ENCODE measurements at regions not wholly inside any gene's neighbourhood (a gene's known extent, or its start where the extent isn't known, plus 50 kb on each side); places are given as distances from the start of the nearest gene placed in this dataset.
A peak's percentile ranks its signal among the peaks of the same experiment; 100 is the strongest.

GRCh38 chr2:207473049-207473930 is 56.5 kb upstream of the CREB1 start:
- Histone ChIP-seq H3K36me3 (ENCODE audit: low read depth, missing control alignments) (no peaks in the 10 kb centered on the region), H3K27me3 (no peaks in the 10 kb centered on the region), H3K4me1 (peaks cover 9% of the 10 kb centered on the region), H3K9me3 (no peaks in the 10 kb centered on the region), H3K4me3 (no peak overlapping the region), H3K27ac (no peak overlapping the region)
- intact Hi-C loops (cut with DNase I; ENCODE audit: low total_unique reads) = loop anchor here (5.0 to 10.0 kb wide), 3 partner anchors 491 to 778 kb away; no protein-coding TSS in a partner anchor
- WGBS, 2 donors = 34 to 38% methylated on average over 9 of the region's 9 CpGs
- no peak for TF ChIP-seq POLR2A (IDR thresholded peaks at IDR 0.05)
- TF ChIP-seq, protein P1, sequence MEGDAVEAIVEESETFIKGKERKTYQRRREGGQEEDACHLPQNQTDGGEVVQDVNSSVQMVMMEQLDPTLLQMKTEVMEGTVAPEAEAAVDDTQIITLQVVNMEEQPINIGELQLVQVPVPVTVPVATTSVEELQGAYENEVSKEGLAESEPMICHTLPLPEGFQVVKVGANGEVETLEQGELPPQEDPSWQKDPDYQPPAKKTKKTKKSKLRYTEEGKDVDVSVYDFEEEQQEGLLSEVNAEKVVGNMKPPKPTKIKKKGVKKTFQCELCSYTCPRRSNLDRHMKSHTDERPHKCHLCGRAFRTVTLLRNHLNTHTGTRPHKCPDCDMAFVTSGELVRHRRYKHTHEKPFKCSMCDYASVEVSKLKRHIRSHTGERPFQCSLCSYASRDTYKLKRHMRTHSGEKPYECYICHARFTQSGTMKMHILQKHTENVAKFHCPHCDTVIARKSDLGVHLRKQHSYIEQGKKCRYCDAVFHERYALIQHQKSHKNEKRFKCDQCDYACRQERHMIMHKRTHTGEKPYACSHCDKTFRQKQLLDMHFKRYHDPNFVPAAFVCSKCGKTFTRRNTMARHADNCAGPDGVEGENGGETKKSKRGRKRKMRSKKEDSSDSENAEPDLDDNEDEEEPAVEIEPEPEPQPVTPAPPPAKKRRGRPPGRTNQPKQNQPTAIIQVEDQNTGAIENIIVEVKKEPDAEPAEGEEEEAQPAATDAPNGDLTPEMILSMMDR (IDR thresholded peaks at IDR 0.05) = peak; percentile 38 to 59 (median 50)
- peak; percentile 71 for DNase-seq

DNA sequence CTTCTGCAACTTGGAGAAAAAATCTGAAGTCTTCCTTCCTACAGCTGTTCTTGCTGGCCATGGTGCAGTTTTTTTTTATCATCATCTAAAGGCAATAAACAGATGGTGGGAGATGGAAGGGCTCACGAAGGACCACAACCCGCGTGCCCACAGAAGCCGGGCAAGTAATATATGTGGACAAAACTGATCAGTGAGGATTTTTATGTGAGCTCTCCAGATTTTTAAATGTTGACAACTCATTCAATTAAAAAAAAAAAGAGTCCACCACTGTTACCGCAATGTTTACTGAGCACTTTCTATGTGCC is 55.9 kb upstream of the CREB1 start:
- intact Hi-C loops (cut with DNase I; ENCODE audit: low total_unique reads) = loop anchor here (5.0 to 10.0 kb wide), 3 partner anchors 492 to 779 kb away; no protein-coding TSS in a partner anchor
- H3K4me3 ChIP-seq = no peak overlapping the region
- H3K36me3 ChIP-seq (ENCODE audit: low read depth, missing control alignments) = no peaks in the 10 kb centered on the region
- H3K4me1 ChIP-seq = peaks cover 9% of the 10 kb centered on the region
- H3K27ac ChIP-seq = no peak overlapping the region
- H3K27me3 ChIP-seq = no peaks in the 10 kb centered on the region
- DNase-seq = no peak
- TF ChIP-seq, protein P1 (IDR thresholded peaks at IDR 0.05) = no peak
- TF ChIP-seq POLR2A (IDR thresholded peaks at IDR 0.05) = no peak
- no peaks in the 10 kb centered on the region for H3K9me3 ChIP-seq
- WGBS, 2 donors = 42 to 63% methylated on average over 5 of the region's 5 CpGs

DNA sequence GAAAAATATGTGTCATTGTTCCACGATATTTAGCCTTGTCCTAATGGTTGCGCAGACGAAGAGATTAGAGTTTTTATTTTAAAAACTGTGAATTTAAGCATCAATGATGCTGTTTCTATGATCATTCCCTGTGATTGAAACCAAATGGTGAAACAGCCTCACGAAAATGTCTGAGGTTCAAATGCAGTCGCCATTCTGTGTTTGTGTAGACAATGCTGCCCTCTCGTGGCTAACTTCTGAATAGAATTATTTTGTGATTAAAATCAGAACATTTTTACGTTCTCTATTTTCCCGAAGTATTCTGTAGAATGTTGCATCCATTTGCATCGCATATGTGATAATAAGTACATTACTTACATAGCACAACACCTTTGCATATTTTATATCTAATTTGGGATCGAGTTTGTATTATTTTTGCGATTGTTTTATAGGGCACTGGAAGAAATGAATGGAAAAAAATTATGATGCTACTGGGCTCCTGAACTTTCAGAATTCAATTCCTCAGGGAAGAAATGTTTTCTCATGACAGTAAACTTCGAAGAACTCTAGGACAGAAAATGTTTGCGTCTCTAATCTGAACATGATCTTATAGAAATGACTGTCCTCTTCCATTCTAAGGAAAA is 54.8 kb upstream of the CREB1 start:
- Histone ChIP-seq H3K36me3 (ENCODE audit: low read depth, missing control alignments) (no peaks in the 10 kb centered on the region), H3K27ac (no peak overlapping the region), H3K4me3 (peak overlapping the region in 1 of 2 donors; percentile 9), H3K4me1 (peaks cover 9% of the 10 kb centered on the region), H3K27me3 (no peaks in the 10 kb centered on the region), H3K9me3 (no peaks in the 10 kb centered on the region)
- 12 to 13% methylated on average over 13 of the region's 13 CpGs for WGBS, 2 donors
- TF ChIP-seq, protein P1 (IDR thresholded peaks at IDR 0.05) = peak; percentile 88 to 95 (median 93)
- TF ChIP-seq POLR2A (IDR thresholded peaks at IDR 0.05) = no peak
- peak; percentile 57 for DNase-seq
- intact Hi-C loops (cut with DNase I; ENCODE audit: low total_unique reads) = loop anchor here (5.0 to 10.0 kb wide), 3 partner anchors 493 to 780 kb away; no protein-coding TSS in a partner anchor

- no peak for DNase-seq
- H3K4me1 ChIP-seq = peaks cover 9% of the 10 kb centered on the region
- H3K27ac ChIP-seq = no peak overlapping the region
- no peaks in the 10 kb centered on the region for H3K36me3 ChIP-seq (ENCODE audit: low read depth, missing control alignments)
- TF ChIP-seq, protein P1 (IDR thresholded peaks at IDR 0.05) = no peak
- TF ChIP-seq POLR2A (IDR thresholded peaks at IDR 0.05) = no peak
- no peaks in the 10 kb centered on the region for H3K27me3 ChIP-seq
- 78 to 87% methylated on average over 3 of the region's 3 CpGs for WGBS, 2 donors
- no peaks in the 10 kb centered on the region for H3K9me3 ChIP-seq
- intact Hi-C loops (cut with DNase I; ENCODE audit: low total_unique reads) = loop anchor here (10.0 kb wide), 2 partner anchors 681 to 781 kb away; no protein-coding TSS in a partner anchor
- H3K4me3 ChIP-seq = no peak overlapping the region
Measured at GRCh38 chr2:207475546-207475945, 54.2 kb upstream of the CREB1 start.
